ENCODE measurements at regions not wholly inside any gene's neighbourhood (a gene's known extent, or its start where the extent isn't known, plus 50 kb on each side); places are given as distances from the start of the nearest gene placed in this dataset.
"Not testable (repeated sequence)": the region's sequence is repeated elsewhere in the genome, so short reads cannot be mapped to it uniquely, and the experiment has no call there.

GRCh38 chr14:52179141-52179790 is 88.2 kb upstream of the PTGDR start:
- Histone ChIP-seq H3K36me3 (ENCODE audit: insufficient read depth, low read length) (no peaks in the 10 kb centered on the region), H2AFZ (ENCODE audit: low read length) (no peak overlapping the region), H3K4me1 (ENCODE audit: insufficient read depth, low read length, severe bottlenecking) (peaks cover 19% of the 10 kb centered on the region), H4K20me1 (ENCODE audit: insufficient read depth, low read length) (no peaks in the 10 kb centered on the region), H3K4me2 (ENCODE audit: low read length) (no peak overlapping the region), H3K27me3 (ENCODE audit: insufficient read depth, low read length) (no peaks in the 10 kb centered on the region), H3K4me3 (ENCODE audit: low read depth, low read length, poor library complexity, severe bottlenecking) (no peak overlapping the region), H3K27ac (ENCODE audit: low read depth, low read length, poor library complexity, severe bottlenecking) (no peak overlapping the region), H3K79me2 (ENCODE audit: insufficient read depth, low read length) (no peaks in the 10 kb centered on the region), H3F3A (ENCODE audit: insufficient read depth, low read length) (no peaks in the 10 kb centered on the region), H3K9ac (ENCODE audit: low read length) (no peak overlapping the region), H3K9me2 (ENCODE audit: low read depth, low read length) (no peaks in the 10 kb centered on the region), H3K9me3 (ENCODE audit: low read length) (no peaks in the 10 kb centered on the region)
- TF ChIP-seq CTCF (IDR thresholded peaks at IDR 0.05; ENCODE audit: low read length) (no peak), EZH2 (IDR thresholded peaks at IDR 0.05; ENCODE audit: borderline replicate concordance, low read length) (no peak)

- no peaks in the 10 kb centered on the region for H3K36me3 ChIP-seq (ENCODE audit: insufficient read depth, low read length)
- TF ChIP-seq EZH2 (IDR thresholded peaks at IDR 0.05; ENCODE audit: borderline replicate concordance, low read length) (no peak), CTCF (IDR thresholded peaks at IDR 0.05; ENCODE audit: low read length) (no peak)
- no peaks in the 10 kb centered on the region for H3K79me2 ChIP-seq (ENCODE audit: insufficient read depth, low read length)
- no peak overlapping the region for H3K4me3 ChIP-seq (ENCODE audit: low read depth, low read length, poor library complexity, severe bottlenecking)
- H2AFZ ChIP-seq (ENCODE audit: low read length) = no peak overlapping the region
- peak overlapping the region; percentile 67 for H3K27ac ChIP-seq (ENCODE audit: low read depth, low read length, poor library complexity, severe bottlenecking)
- H3K9me2 ChIP-seq (ENCODE audit: low read depth, low read length) = no peaks in the 10 kb centered on the region
- H3K27me3 ChIP-seq (ENCODE audit: insufficient read depth, low read length) = no peaks in the 10 kb centered on the region
- H3K4me1 ChIP-seq (ENCODE audit: insufficient read depth, low read length, severe bottlenecking) = peaks cover 19% of the 10 kb centered on the region
- peak overlapping the region; percentile 26 for H3K4me2 ChIP-seq (ENCODE audit: low read length)
- H3K9me3 ChIP-seq (ENCODE audit: low read length) = no peaks in the 10 kb centered on the region
- no peak overlapping the region for H3K9ac ChIP-seq (ENCODE audit: low read length)
- no peaks in the 10 kb centered on the region for H4K20me1 ChIP-seq (ENCODE audit: insufficient read depth, low read length)
- H3F3A ChIP-seq (ENCODE audit: insufficient read depth, low read length) = no peaks in the 10 kb centered on the region
These were observed 91.5 kb upstream of the PTGDR start for GRCh38 chr14:52175982-52176502.

GRCh38 chr14:52171932-52172331 is 95.6 kb upstream of the PTGDR start:
- not testable (repeated sequence) for H2AFZ ChIP-seq (ENCODE audit: low read length); H3K4me2 ChIP-seq (ENCODE audit: low read length); H3K27ac ChIP-seq (ENCODE audit: low read depth, low read length, poor library complexity, severe bottlenecking); H3K9ac ChIP-seq (ENCODE audit: low read length); H3K9me2 ChIP-seq (ENCODE audit: low read depth, low read length); H3K79me2 ChIP-seq (ENCODE audit: insufficient read depth, low read length); H3K36me3 ChIP-seq (ENCODE audit: insufficient read depth, low read length); H3K4me3 ChIP-seq (ENCODE audit: low read depth, low read length, poor library complexity, severe bottlenecking); H3K27me3 ChIP-seq (ENCODE audit: insufficient read depth, low read length); H3K9me3 ChIP-seq (ENCODE audit: low read length); H3F3A ChIP-seq (ENCODE audit: insufficient read depth, low read length); H4K20me1 ChIP-seq (ENCODE audit: insufficient read depth, low read length)
- peaks cover 19% of the 10 kb centered on the region for H3K4me1 ChIP-seq (ENCODE audit: insufficient read depth, low read length, severe bottlenecking)

- no peaks in the 10 kb centered on the region for H3K36me3 ChIP-seq (ENCODE audit: insufficient read depth, low read length)
- no peaks in the 10 kb centered on the region for H3K9me2 ChIP-seq (ENCODE audit: low read depth, low read length)
- H3K4me3 ChIP-seq (ENCODE audit: low read depth, low read length, poor library complexity, severe bottlenecking) = no peak overlapping the region
- H3K9me3 ChIP-seq (ENCODE audit: low read length) = no peaks in the 10 kb centered on the region
- no peaks in the 10 kb centered on the region for H3K27me3 ChIP-seq (ENCODE audit: insufficient read depth, low read length)
- no peak overlapping the region for H3K9ac ChIP-seq (ENCODE audit: low read length)
- H3K4me1 ChIP-seq (ENCODE audit: insufficient read depth, low read length, severe bottlenecking) = no peaks in the 10 kb centered on the region
- no peaks in the 10 kb centered on the region for H3K79me2 ChIP-seq (ENCODE audit: insufficient read depth, low read length)
- no peak overlapping the region for H2AFZ ChIP-seq (ENCODE audit: low read length)
- H3K4me2 ChIP-seq (ENCODE audit: low read length) = no peak overlapping the region
- no peak for TF ChIP-seq EZH2 (IDR thresholded peaks at IDR 0.05; ENCODE audit: borderline replicate concordance, low read length)
- TF ChIP-seq CTCF (IDR thresholded peaks at IDR 0.05; ENCODE audit: low read length) = no peak
- no peaks in the 10 kb centered on the region for H4K20me1 ChIP-seq (ENCODE audit: insufficient read depth, low read length)
- H3F3A ChIP-seq (ENCODE audit: insufficient read depth, low read length) = no peaks in the 10 kb centered on the region
- H3K27ac ChIP-seq (ENCODE audit: low read depth, low read length, poor library complexity, severe bottlenecking) = no peak overlapping the region
These were observed 98.0 kb upstream of the NID2 start for GRCh38 chr14:52166822-52167221.

Data from OCI-LY1 (cell line).